ELR (cell line): ENCODE measurements at regions not wholly inside any gene's neighbourhood (a gene's known extent, or its start where the extent isn't known, plus 50 kb on each side); places are given as distances from the start of the nearest gene placed in this dataset.
A peak's percentile ranks its signal among the peaks of the same experiment; 100 is the strongest.

Source experiments
- DNase-seq: peaks from one replicate; pipeline ENCODE4 v3.0.0-alpha.2; 2015; ENCODE audit warnings: low read depth

DNA sequence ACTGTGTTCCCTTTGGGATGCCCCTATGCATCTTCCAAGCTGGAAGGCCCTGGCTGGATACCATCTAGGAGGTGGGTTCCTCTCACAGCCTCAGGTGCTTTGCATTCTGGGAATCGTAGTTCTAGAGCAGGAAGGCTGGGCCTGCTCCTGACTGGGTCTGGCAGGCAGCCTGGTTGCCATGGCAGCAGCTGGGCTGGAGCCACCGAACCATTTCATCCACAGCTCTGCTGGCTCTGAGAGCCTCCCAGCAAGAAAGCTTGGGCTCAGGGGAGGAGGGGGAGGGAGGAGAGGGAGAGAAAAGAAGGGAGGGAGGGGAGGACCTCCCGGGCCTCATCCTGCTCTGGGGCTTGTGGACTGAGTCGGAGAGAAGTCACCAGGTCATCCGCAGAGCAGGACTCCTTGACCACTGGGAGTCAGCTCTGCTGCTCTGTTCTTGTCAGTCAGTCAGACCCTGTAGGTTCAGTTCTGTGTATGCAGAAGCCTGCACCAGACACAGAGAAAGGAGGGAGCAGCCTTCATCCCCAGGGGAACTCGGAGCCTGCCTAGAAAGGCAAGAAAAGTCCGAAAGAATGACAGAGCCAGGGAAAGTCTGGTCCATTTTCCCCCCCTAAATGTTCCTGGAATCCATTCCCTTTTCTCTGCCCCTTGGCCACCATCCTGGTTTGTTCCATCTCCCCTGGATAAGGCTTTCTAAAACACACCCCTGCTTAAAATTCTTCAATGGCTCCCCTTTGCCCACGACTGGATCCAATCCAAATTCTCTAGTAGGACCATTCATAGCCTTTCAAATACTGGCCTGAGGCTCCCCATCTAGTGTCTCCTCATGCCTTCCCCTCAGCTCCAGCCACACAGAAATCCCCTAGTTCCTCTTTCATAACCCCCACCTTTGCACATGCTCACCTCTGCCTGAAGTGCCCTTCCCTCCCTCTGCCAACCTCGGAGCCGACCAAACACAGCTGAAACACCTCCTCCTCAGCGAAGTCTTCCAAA, 65.4 kb upstream of the ARAP3 start:
- peak; percentile 48 for DNase-seq

DNA sequence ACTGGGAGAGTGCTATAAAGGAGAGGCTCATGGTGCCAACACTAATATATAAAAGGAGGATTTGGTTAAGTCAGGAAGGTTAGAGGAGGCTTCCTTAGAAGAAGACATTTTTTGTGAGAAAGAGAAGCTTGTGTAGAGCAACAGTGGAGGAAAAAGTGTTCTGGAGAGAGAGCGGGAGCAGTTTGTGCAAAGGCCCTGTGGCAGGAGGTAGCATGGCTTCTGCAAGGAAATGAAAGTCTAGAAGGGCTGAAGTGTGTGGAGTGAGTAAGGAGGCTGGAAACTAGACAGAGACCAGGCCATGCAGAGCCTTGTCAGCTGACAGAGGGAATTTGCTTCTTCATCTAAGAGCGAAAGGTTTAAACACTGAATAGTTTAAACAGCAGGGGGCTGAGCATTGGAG, 64.4 kb upstream of the ARAP3 start:
- DNase-seq = no peak

DNA sequence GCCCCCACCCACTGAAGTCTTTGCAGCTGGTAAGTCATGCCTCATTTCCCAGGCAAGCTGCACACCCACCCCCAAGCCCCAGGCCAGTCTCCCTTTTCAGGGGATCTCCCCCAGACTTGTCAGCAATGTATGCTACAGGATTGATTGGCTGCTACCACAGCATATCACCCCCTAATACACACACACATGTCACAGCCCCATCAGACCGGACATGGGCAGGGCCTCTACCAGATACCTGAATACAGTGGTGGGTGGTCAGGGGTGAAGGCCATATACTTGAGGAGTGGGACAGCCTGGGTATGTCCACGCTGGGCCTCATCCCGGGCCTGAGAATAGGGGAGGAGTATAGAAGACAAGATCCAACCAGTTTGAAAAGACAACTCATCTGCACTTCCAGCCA, 63.4 kb upstream of the ARAP3 start:
- no peak for DNase-seq

DNA sequence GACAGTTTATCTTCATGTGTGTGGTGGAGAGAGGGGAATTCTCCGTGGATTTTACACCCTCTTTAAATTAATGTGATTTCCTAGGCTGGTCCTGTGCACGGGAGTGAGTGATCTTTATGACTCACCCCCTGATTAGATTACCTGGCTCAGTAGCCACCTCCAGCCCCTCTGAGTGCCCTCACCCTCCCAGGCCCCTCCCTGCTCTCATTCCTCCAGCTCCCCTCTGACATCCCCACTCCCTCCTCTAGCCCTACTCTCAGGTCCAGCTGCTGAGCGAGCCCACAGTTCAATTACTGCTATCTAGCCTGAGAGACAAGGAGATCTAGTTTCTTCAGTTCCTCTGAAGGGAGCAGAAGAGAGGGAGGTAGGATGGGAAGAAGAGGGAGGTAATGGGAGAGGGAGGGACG, 61.8 kb upstream of the ARAP3 start:
- DNase-seq = no peak

DNA sequence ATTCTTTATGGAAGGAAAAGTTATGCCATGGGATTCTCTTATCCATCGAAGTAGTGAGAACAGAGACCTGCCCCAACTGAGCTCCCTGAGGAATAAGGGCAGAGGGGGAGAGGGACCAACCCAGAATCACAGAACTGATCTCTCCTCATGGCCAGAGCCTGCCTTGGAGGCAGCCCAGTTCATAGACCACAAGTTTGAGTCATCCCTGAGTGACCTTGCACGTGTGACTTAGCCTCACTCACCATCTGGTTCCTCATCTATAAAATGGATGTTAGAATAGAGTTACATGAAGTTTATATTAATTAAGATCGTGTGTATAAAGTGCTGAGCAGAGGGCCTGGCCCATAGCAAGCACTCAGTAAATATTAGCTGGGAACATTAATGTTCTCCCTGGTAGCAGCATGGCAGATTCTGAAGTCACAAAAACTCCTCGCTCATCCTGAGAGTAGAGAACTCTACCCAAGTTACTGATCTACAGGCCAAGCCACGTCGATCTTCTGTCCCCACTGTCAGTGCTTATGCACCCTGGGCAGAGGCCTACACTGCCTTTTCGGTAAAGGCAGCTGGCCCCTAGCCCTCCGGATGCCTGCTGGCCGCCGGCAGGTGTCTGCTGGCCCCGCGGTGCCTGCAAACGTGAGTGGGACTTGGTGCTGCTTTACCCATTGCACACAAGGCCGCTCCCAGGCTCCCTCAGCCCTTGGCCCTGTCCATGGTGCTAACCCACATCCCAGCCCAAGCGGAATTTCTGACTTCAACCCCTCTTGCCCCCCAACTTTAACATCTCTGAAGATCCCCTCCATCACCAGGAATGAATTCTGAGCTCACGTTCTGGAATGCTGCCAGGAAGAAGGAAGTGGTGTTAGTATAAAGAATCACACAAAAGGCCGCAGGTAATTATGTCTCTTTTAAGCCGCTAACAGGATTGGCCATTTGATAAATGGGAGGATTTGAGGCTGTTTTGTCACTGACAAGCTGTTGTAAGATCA, 61.1 kb upstream of the ARAP3 start:
- DNase-seq = peak; percentile 37

DNA sequence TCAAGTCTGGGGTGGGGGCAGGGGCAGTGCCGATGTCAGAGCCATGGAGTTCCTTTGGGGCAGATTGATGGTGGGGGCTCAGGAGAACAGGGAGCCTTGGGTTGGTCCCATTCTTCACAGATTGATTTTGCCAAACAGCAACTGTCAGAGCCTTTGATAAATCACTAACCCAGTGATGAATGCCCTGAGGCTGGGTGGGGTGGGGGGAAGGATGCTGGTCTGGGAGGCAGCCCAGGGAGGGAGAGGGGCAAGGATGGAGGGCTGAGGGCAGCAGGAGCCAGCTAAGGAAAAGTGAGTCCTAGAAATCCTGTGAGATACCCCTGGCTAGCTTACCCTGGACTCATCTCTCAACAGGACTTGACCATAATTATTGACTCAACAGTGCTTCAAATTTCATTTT, 60.1 kb upstream of the ARAP3 start:
- no peak for DNase-seq

DNA sequence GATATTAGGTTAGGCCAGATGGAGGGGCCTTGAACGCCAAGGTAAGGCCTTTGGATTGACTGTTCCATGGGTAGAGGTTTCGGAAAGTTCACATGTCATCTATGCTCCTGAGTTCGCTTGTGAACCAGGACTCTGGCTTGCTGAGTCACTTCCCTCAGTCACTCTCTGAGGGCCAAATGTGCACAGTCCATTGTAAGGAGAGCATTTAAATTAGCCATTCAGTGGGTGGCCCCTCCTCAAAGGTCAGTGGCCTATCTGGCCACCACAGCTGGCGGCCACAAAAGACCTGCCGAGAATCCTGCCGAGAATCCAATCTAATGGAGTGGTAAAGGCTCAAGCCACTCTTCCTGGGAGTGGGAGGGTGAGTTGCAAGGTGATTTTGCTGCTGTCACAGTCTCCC, 58.9 kb upstream of the ARAP3 start:
- DNase-seq = no peak

DNA sequence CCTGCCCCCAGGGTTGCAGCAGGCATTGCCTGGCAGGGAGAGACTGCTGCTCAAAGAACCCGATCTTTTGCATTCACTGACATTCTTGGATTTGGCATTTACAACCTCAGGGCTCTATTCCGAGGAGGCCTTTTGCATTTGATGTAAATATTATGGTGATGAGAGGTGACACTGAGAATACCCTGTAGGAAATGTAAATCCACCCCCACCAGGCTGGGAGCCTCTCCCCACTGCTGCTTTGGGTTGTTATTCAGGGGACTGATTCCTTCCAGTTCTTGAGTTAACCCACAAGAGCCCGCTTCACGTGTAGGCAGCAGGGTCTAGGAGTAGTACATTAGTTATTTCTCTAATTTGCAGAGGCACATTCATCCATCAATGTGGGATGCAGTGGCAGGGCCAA, 55.5 kb upstream of the ARAP3 start:
- DNase-seq = no peak

DNA sequence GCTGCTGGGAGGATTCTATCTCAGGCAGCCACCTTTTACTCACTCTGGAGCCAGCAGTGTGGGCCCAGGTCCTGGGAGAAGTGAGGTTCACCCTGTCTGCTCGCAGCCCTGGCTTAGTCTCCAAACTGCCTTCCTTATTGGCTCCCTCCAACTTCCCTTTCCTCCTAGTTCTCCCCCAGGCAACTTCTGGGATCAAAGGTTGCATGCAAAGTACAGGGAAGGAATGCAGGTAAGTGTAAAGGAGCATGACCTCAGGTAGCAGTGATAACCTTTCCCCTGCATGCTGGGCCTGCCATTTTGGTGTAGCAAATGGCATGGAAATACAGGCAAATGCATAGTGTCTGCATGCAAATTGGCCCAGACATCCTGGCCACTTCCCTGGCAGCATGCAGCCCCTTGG, 53.8 kb upstream of the ARAP3 start:
- DNase-seq = no peak

DNA sequence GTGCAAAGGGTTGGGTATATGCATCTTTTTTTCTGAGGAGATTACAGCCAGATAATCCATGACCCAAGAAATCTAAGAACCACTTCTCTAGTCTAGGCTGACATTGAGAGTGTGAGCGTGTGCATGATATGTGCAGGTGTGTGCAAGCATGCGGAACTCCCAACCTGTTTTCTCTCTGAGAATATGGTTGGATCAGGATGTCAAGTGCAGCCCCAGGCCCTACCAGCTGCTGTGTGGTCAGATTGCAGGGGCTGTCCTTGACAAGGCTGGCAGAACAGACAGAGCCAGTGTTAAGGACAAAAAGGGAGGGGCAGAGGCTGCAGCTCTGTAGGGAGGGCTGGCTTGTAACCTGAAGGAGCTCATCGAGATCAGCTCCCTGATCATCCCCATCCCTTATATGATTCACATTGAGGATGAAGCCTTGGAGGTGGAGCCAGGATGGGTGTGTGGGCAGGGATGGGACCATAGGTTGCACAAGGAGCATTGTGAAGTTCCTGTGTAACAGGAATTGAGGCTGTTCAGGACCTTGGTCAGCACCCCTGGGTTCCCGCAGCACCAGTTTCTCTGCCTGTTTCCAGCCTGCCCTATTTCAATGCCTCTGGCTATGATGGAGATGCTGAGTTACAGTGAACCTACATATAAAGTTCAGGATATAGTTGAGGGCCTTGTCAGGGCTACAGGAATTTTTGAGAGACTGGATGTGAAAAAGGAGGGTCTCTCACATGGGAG, 52.6 kb upstream of the ARAP3 start:
- peak; percentile 64 for DNase-seq

DNA sequence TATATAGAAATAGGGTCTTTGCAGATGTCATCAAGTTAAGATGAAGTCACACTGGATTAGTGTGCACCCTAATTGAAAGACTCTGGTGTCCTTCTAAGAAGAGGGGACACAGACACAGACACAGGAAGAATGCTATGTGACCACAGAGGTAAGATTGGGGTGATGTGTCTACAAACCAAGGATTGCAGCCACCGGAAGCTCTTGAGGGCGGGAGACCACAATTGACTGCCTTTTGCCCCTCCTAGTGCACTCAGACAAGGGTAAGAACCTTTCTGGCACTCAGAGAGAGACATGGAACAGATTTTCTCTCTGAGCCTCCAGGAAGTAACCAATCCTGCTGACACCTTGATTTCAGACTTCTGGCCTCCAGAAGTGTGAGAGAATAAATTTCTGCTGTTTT, 51.2 kb upstream of the ARAP3 start:
- DNase-seq = no peak

DNA sequence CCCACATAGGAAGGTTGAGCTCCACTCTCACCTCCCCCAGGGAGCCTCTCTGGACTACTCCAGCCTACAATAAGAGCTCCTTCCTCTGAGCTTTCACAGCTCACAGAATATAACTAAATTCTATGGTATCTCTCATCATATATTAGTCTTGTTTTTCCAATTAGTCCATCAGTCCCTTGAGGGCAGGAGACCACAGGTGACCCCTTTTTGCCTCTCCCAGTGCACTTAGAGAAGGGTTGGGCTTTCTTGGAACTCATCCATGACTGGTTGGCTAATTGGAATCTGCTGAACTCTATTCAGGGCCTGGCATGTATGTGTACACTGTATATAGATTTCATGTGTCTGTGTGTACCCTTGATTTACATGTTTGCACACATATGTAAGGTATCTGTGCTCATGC, 50.4 kb upstream of the ARAP3 start:
- DNase-seq = no peak
